GM18520 (cell line): ENCODE measurements at regions not wholly inside any gene's neighbourhood (a gene's known extent, or its start where the extent isn't known, plus 50 kb on each side); places are given as distances from the start of the nearest gene placed in this dataset.
A peak's percentile ranks its signal among the peaks of the same experiment; 100 is the strongest.
"Not testable (repeated sequence)": the region's sequence is repeated elsewhere in the genome, so short reads cannot be mapped to it uniquely, and the experiment has no call there.

Source experiments
- ATAC-seq: cut with Tn5 transposase; IDR thresholded peaks from one replicate; pipeline ENCODE4 v1.9.1; 2021; ENCODE audit not compliant: unreplicated experiment

DNA sequence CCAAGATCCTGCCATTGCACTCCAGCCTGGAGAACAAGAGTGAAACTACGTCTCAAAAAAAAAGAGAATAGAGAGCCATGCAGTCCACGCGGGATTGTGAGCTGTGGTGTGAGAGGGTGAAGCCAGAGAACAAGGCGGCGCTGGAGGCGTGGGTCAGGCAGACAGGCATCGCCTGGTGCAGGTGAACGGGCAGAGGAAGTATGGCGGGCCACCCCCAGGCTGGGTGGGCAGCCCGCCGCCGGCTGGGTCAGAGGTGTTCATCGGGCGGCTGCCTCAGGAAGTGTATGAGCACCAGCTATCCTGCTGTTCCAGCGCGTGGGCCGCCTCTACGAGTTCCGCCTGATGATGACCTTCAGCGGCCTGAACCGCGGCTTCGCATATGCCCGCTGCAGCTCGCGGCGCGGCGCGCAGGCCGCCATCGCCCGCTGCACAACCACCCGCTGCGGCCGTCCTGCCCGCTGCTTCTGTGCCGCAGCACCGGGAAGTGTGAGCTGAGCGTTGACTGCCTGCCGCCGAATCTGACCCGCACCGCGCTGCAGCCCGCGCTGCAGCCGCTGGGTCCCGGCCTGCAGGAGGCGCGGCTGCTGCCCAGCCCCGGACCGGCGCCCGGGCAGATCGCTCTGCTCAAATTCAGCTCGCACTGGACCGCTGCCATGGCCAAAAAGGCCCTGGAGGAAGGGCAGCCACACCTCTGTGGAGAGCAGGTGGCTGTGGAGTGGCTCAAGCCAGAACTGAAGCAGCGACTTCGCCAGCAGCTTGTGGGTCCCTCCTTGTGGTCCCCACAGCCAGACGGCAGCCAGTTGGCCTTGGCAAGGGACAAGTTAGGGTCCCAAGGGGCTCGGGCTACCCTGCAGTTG lies 95.5 kb upstream of the PLEKHM1 start:
- not testable (repeated sequence) for ATAC-seq

DNA sequence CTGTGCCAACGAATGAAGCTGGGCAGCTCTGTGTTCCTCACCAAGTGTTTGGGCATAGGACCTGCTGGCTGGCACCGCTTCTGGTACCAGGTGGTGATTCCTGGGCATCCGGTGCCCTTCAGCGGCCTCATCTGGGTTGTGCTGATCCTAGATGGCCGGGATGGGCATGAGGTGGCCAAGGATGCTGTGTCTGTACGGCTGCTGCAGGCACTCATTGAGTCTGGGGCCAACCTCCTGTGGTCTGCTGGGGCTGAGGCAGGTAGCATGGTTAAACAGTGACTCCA lies 96.1 kb upstream of the PLEKHM1 start:
- ATAC-seq, result not testable (repeated sequence)

DNA sequence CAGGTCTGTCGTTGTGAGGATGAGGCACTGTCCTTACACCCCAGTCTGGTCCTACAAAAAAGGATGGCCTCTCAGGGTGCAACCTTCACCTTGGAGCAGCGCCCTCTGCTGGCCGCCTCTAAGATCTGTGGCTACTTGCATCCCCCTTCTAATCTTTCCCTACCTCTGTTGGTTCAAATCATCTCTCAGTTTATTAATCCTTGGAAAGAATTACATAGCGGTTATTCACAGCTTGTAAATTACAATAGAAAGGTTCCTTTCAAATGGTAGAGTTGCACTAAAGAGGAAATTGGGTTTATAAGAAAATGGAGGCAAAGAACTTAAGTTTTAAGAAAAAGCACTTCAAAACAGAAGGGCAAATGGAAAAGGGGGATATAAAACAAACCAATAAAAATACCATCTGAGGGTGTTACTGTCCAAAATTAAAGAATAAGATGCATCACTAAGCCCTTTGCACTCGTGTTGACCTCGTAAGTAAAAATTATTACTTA lies 102.0 kb upstream of the PLEKHM1 start:
- not testable (repeated sequence) for ATAC-seq

GRCh38 chr17:45596347-45596746 lies 105.8 kb upstream of the PLEKHM1 start:
- not testable (repeated sequence) for ATAC-seq

DNA sequence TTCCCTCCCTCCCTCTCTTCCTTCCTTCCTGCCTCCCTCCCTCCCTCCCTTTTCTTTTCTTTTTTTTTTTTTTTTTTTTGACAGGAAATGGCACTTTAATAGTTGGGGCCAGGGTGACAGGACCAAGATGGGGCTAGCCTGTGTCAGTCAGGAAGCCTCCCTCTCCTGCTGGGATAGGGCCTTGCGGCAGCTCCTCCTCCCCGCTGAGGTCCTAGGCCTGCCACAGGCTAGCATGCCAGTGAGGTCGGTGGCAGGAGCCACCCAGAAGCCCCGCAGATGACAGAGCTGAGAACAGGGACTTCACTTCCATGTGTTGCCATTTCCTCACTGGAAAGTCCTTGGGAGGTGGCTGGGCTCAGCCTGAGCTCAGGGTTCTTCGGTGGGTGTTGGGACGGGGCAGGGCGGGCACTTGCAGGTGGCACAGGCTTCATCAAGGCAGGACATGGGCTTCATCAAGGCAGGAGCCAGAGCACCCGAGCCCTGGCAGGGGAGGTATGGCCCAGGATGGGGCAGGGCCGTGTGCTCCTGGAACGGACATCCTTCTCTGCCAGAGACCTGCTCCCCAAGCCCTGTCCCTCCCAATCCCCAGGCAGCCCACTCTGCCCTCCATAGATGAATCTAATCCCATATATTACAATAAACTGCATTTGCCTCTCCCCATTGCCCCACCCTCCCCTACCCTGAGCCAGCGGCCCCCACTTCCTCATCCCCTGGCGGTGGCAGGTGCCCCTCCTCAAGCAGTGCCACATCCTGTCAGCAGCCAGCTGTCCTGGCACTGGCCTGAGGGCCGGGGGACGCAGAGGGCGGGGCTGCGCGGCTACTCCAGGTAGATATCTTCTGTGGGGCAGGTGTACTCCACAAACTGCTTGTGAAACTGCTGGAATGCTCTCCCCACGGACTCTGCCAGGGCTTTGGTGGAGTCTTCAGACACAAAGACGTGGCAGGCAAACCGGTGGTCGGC lies 109.8 kb upstream of the PLEKHM1 start:
- ATAC-seq, result not testable (repeated sequence)

- not testable (repeated sequence) for ATAC-seq
Measured at GRCh38 chr17:45601013-45601412, 110.5 kb upstream of the PLEKHM1 start.

DNA sequence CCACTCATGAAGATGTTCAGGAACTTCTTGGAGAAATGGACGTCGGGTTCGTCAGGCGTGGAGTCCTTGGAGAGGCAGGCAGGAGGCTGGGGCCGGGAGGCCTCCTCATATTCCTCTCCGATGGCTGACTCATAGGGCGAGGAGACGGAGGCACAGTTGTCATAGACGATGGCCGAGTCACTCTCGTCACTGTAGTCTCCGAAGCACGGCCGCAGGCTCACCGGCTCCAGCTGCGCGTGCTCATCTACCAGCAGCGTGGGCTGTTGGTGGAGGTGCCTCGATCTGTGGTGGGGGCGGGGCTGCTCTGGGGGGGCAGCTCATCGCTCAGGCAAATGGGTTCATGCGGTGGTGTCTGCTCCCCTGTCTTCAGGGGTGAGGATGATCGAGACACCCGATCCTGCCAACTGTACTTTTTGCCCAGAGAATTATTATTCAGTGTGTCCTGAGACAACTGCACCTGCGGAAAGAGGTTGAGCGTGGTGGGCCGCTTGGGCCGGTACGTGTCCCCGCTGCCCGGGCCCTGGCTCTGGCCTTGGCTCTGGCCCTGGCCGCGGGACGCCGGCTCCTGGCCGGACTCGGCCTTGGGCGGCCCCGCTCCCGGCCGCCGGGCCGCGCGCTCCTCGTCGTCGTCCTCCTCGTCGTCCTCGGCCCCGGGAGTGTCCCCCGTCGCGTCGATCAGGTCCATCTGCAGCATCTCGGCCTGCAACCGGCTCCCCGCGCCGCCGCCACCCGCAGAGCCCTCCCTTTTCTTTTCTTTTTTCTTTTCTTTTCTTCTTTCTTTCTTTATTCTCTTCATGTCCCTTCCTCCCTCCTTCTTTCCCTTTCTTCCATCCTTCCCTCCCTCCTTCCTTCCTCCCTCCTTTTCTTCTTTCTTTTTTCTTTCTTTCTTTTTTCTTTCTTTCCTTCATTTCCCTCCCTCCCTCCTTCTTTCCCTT lies 111.4 kb upstream of the PLEKHM1 start:
- ATAC-seq, result not testable (repeated sequence)

DNA sequence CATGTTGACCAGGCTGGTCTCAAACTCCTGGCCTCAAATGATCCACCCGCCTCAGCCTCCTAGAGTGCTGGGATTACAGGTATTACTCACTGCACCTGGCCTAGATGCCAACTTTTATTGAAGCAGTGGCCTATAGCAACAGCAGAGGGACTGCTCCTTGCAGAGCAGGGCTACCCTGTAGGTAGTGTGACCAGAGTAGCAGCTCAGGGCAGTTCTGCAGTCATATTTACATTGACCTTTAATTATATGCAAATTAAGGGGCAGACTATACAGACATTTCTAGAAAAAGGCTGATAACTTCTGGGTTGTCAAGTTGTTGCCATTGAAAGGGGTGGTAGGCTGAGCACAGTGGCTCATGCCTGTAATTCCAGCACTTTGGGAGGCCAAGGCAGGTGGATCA lies 115.2 kb upstream of the PLEKHM1 start:
- ATAC-seq, result not testable (repeated sequence)

GRCh38 chr17:45619984-45620405 lies 129.5 kb upstream of the PLEKHM1 start:
- ATAC-seq, result peak; percentile 98

- peak; percentile 22 for ATAC-seq
Measured at GRCh38 chr17:45620468-45620867, 129.9 kb upstream of the PLEKHM1 start.

DNA sequence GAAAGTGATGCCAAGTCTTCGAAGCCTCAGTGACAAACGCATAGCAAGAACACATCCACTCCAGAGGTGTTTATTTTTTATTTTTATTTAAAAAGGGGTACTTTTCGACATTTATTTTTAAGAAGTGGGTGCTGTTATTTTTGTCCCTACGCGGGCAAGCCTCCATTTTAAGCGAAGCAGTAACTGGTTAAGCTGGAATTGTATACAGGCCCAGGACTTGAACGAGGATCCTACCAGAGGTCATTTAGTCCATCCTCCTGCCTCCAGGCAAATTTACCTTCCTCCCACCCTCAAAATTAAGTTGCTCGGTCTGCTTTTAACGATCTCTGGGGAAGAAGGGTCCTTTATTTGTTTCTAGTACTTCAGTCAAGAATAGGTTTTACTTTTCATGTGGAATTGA lies 130.6 kb upstream of the PLEKHM1 start:
- ATAC-seq, result not testable (repeated sequence)

- not testable (repeated sequence) for ATAC-seq
Measured at GRCh38 chr17:45622295-45622694, 131.8 kb upstream of the PLEKHM1 start.

DNA sequence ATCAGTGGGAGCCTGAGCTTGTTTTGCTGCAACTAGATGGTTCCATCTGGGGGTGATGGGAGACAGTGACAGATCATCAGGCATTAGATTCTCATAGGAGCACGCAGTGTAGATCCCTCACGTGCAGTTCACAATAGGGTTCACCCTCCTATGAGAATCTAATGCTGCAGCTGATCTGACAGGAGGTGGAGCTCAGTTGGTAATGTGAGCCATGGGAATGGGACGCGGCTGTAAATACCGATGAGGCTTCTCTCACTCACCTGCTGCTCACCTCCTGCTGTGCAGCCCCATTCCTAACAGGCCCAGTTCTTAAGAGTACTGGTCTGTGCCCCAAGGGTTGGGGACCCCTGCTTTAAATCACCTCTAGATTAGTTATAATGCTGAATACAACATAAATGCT lies 137.5 kb upstream of the PLEKHM1 start:
- ATAC-seq, result no peak

DNA sequence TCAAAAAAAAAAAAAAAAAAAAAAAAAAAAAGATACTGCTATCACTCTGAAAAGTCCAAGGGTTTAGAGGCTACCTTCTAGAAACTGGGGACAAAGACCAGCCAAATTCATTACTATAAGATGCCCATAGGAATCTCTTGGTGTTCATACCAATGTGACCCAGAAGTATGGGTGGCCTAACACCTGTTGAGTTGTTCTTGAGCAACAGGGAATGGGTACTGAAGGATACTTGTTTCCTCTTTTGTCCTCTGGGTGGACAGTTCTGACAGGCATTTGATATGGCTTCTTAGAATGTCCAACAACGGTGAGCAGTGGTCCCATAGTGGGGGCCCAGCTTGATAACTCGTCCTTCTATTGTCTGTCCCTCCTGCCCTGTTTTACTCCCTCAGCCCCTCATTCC lies 141.4 kb upstream of the PLEKHM1 start:
- no peak for ATAC-seq

- ATAC-seq, result no peak
Measured at GRCh38 chr17:45639297-45639849, 144.7 kb upstream of the CRHR1 start.

GRCh38 chr17:45640141-45640850 lies 143.8 kb upstream of the CRHR1 start:
- no peak for ATAC-seq

DNA sequence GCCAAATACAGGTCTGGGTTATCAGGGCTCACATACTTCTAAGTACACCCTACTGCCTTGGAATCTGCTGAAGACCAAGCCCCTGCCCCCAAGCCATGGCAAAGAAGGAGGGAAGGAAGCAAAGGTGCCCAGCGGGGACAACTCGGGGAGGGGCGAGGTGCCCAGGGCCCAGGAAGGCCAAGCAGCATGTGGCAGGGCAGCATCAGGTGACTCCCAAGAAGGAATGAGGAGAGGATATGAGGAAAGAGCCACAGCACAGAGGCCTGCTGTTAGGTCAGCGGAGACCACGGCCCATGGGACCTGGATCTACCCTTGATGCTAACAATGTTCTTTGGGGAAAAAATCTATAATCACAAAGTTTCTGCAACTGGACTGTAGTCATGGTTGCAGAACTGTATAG lies 142.6 kb upstream of the CRHR1 start:
- no peak for ATAC-seq

- ATAC-seq, result no peak
Measured at GRCh38 chr17:45643591-45643990, 140.5 kb upstream of the CRHR1 start.

- not testable (repeated sequence) for ATAC-seq
Measured at GRCh38 chr17:45644637-45645036, 139.5 kb upstream of the CRHR1 start.

DNA sequence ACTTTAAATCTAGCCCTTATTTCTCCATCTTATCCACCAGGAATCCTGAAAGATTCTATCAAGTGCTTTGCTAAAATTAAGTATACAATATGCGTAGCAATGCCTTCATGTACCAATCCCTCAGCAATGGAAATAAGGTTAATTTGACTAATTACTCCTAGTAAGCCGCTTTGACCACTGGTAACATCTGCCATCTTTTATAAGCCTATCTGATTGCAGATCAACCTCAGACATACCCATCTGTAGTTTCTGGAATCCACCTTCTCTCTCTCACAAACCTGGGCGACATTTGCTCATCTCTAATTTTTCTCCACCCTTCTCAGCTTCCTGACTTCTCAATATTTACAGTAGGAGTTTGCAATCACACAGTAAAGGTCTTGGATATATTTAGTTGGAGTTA lies 138.8 kb upstream of the CRHR1 start:
- ATAC-seq, result no peak
